ENCODE measurements at regions not wholly inside any gene's neighbourhood (a gene's known extent, or its start where the extent isn't known, plus 50 kb on each side); places are given as distances from the start of the nearest gene placed in this dataset.

GRCh38 chr5:164431634-164432304 is 926.4 kb downstream of the MAT2B start:
- no peak for FAIRE-seq

GRCh38 chr5:164433106-164433870 is 927.9 kb downstream of the MAT2B start:
- FAIRE-seq (no peak), DNase-seq (ENCODE audit: insufficient read length, low spot score) (no peak)

More at GRCh38 chr5:164431634-164432304, 926.4 kb downstream of the MAT2B start:
- no peak for DNase-seq (ENCODE audit: insufficient read length, low spot score)

- FAIRE-seq, result no peak
- DNase-seq (ENCODE audit: insufficient read length, low spot score), result no peak
Observed at GRCh38 chr5:164435576-164435975, 930.2 kb downstream of the MAT2B start.

GRCh38 chr5:164439799-164440198 is 934.4 kb downstream of the MAT2B start:
- DNase-seq (ENCODE audit: insufficient read length, low spot score), result no peak
- FAIRE-seq, result no peak

- FAIRE-seq (no peak), DNase-seq (ENCODE audit: insufficient read length, low spot score) (no peak)
Observed at GRCh38 chr5:164449460-164449859, 944.0 kb downstream of the MAT2B start.

GRCh38 chr5:164466033-164466432 is 960.6 kb downstream of the MAT2B start:
- DNase-seq (ENCODE audit: insufficient read length, low spot score) (no peak), FAIRE-seq (no peak)

GRCh38 chr5:164470312-164470711 is 964.9 kb downstream of the MAT2B start:
- no peak for FAIRE-seq
- DNase-seq (ENCODE audit: insufficient read length, low spot score), result no peak

- DNase-seq (ENCODE audit: insufficient read length, low spot score), result no peak
- no peak for FAIRE-seq
Observed at GRCh38 chr5:164472165-164472564, 966.7 kb downstream of the MAT2B start.

- FAIRE-seq (no peak), DNase-seq (ENCODE audit: insufficient read length, low spot score) (no peak)
Observed at GRCh38 chr5:164475339-164475977, 970.0 kb downstream of the MAT2B start.

- no peak for FAIRE-seq
- no peak for DNase-seq (ENCODE audit: insufficient read length, low spot score)
Observed at GRCh38 chr5:164481270-164481669, 975.9 kb downstream of the MAT2B start.

GRCh38 chr5:164482351-164482750 is 976.9 kb downstream of the MAT2B start:
- FAIRE-seq (no peak), DNase-seq (ENCODE audit: insufficient read length, low spot score) (no peak)

GRCh38 chr5:164484948-164485347 is 979.5 kb downstream of the MAT2B start:
- FAIRE-seq, result no peak

GRCh38 chr5:164487939-164488338 is 982.5 kb downstream of the MAT2B start:
- FAIRE-seq, result no peak

More at GRCh38 chr5:164484948-164485347, 979.5 kb downstream of the MAT2B start:
- DNase-seq (ENCODE audit: insufficient read length, low spot score), result no peak

GRCh38 chr5:164497311-164498064 is 992.1 kb downstream of the MAT2B start:
- DNase-seq (ENCODE audit: insufficient read length, low spot score) (no peak), FAIRE-seq (no peak)

More at GRCh38 chr5:164487939-164488338, 982.5 kb downstream of the MAT2B start:
- DNase-seq (ENCODE audit: insufficient read length, low spot score), result no peak

GRCh38 chr5:164498438-164498837 is 993.0 kb downstream of the MAT2B start:
- FAIRE-seq (no peak), DNase-seq (ENCODE audit: insufficient read length, low spot score) (no peak)

- FAIRE-seq (no peak), DNase-seq (ENCODE audit: insufficient read length, low spot score) (no peak)
Observed at GRCh38 chr5:164500856-164501255, 995.4 kb downstream of the MAT2B start.

- FAIRE-seq, result no peak
- no peak for DNase-seq (ENCODE audit: insufficient read length, low spot score)
Observed at GRCh38 chr5:164501344-164501743, 995.9 kb downstream of the MAT2B start.

- DNase-seq (ENCODE audit: insufficient read length, low spot score) (no peak), FAIRE-seq (peak; percentile 85)
Observed at GRCh38 chr5:164504141-164504772, 998.8 kb downstream of the MAT2B start.

GRCh38 chr5:164505791-164506190 is 1000.4 kb downstream of the MAT2B start:
- no peak for DNase-seq (ENCODE audit: insufficient read length, low spot score)
- FAIRE-seq, result no peak

GRCh38 chr5:164518067-164518740 is 1012.8 kb downstream of the MAT2B start:
- no peak for DNase-seq (ENCODE audit: insufficient read length, low spot score)
- FAIRE-seq, result no peak
